OCI-LY7 (cell line): ENCODE measurements at regions not wholly inside any gene's neighbourhood (a gene's known extent, or its start where the extent isn't known, plus 50 kb on each side); places are given as distances from the start of the nearest gene placed in this dataset.

Experiments
- EZH2phosphoT487 ChIP-seq: fragments of 200-600 bp; sonication (generic); IDR thresholded peaks from 2 replicates; pipeline ENCODE4 v1.6.1; 2018; ENCODE audit warnings: low read depth, borderline replicate concordance, mild to moderate bottlenecking, mixed run types, antibody characterized with exemption, low read length, moderate library complexity, mixed read lengths
- TF ChIP-seq, protein P1 (sequence below): fragments of 200-600 bp; sonication (generic); conservative IDR thresholded peaks from 2 replicates; pipeline ENCODE4 v1.5.1; 2014; ENCODE audit warnings: mild to moderate bottlenecking, antibody characterized with exemption, low read length, moderate library complexity, mixed read lengths

DNA sequence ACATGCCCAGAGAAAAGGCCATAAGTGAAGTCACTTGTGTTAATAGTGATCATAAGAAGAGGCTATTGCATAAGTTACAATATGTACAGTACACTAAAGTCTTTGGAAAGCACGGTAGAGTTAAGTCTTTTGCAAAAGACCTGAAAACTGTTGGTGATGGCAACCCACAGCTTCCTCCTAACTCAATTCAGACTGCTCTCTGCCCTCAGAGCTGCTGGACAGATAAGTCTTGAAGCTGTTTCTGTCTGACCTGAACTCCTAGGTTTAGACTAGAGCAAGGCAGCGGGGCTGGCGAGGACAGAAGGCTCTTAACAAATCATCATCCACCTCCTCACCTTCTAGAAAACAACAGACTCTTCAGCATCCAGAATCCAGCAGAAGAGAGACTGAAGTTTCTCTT is 125.4 kb downstream of the CD24 start:
- TF ChIP-seq, protein P1, sequence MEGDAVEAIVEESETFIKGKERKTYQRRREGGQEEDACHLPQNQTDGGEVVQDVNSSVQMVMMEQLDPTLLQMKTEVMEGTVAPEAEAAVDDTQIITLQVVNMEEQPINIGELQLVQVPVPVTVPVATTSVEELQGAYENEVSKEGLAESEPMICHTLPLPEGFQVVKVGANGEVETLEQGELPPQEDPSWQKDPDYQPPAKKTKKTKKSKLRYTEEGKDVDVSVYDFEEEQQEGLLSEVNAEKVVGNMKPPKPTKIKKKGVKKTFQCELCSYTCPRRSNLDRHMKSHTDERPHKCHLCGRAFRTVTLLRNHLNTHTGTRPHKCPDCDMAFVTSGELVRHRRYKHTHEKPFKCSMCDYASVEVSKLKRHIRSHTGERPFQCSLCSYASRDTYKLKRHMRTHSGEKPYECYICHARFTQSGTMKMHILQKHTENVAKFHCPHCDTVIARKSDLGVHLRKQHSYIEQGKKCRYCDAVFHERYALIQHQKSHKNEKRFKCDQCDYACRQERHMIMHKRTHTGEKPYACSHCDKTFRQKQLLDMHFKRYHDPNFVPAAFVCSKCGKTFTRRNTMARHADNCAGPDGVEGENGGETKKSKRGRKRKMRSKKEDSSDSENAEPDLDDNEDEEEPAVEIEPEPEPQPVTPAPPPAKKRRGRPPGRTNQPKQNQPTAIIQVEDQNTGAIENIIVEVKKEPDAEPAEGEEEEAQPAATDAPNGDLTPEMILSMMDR = no peak
- TF ChIP-seq EZH2phosphoT487 = no peak
